Epithelial cell of esophagus (primary cell): ENCODE measurements at regions not wholly inside any gene's neighbourhood (a gene's known extent, or its start where the extent isn't known, plus 50 kb on each side); places are given as distances from the start of the nearest gene placed in this dataset.
"Not testable (repeated sequence)": the region's sequence is repeated elsewhere in the genome, so short reads cannot be mapped to it uniquely, and the experiment has no call there.

ENCODE experiments used
- DNase-seq: peaks from one replicate; pipeline ENCODE4 v3.0.0; 2010; ENCODE audit warnings: low read depth
- H3K4me3 ChIP-seq: 2 replicates; pipeline ENCODE4 v1.5.1; 2011; ENCODE audit warnings: mild to moderate bottlenecking, low read length, control low read depth
- CTCF ChIP-seq: IDR thresholded peaks from 2 replicates; pipeline ENCODE4 v1.5.1; 2011; ENCODE audit warnings: low read depth, mild to moderate bottlenecking, low read length, control low read depth, inconsistent platforms; ENCODE audit not compliant: insufficient read depth; ENCODE audit errors: missing control alignments

GRCh38 chr12:74665690-74666089 lies 128.1 kb downstream of the ATXN7L3B start:
- H3K4me3 ChIP-seq, result no peak overlapping the region
- no peak for DNase-seq
- TF ChIP-seq CTCF, result no peak

- TF ChIP-seq CTCF, result no peak
- no peak overlapping the region for H3K4me3 ChIP-seq
- DNase-seq, result no peak
These were observed 133.8 kb downstream of the ATXN7L3B start for GRCh38 chr12:74671421-74671820.

GRCh38 chr12:74676955-74677354 lies 139.3 kb downstream of the ATXN7L3B start:
- not testable (repeated sequence) for H3K4me3 ChIP-seq, DNase-seq

GRCh38 chr12:74685385-74685784 lies 147.8 kb downstream of the ATXN7L3B start:
- DNase-seq, result no peak
- no peak overlapping the region for H3K4me3 ChIP-seq
- no peak for TF ChIP-seq CTCF

GRCh38 chr12:74689071-74689655 lies 151.5 kb downstream of the ATXN7L3B start:
- DNase-seq, result peak; percentile 64
- H3K4me3 ChIP-seq, result no peak overlapping the region
- peak; percentile 60 for TF ChIP-seq CTCF

- no peak for DNase-seq
- TF ChIP-seq CTCF, result no peak
- H3K4me3 ChIP-seq, result no peak overlapping the region
These were observed 152.3 kb downstream of the ATXN7L3B start for GRCh38 chr12:74689929-74690328.

GRCh38 chr12:74719447-74719846 lies 181.8 kb downstream of the ATXN7L3B start:
- no peak for TF ChIP-seq CTCF
- DNase-seq, result no peak
- no peak overlapping the region for H3K4me3 ChIP-seq

- no peak overlapping the region for H3K4me3 ChIP-seq
- no peak for TF ChIP-seq CTCF
- no peak for DNase-seq
These were observed 185.1 kb downstream of the ATXN7L3B start for GRCh38 chr12:74722709-74723108.
